Stimulated activated CD4-positive, alpha-beta T cell treated with anti-CD3 and anti-CD28 coated beads, Interleukin-2, amount 100 ng/mL, for 48 hours (primary cell): ENCODE measurements at regions not wholly inside any gene's neighbourhood (a gene's known extent, or its start where the extent isn't known, plus 50 kb on each side); places are given as distances from the start of the nearest gene placed in this dataset.
"Not testable (repeated sequence)": the region's sequence is repeated elsewhere in the genome, so short reads cannot be mapped to it uniquely, and the experiment has no call there.

Experiments
- DNase-seq, 2 donors: peaks; one replicate each; pipeline ENCODE4 v3.0.0-alpha.2; 2020

DNA sequence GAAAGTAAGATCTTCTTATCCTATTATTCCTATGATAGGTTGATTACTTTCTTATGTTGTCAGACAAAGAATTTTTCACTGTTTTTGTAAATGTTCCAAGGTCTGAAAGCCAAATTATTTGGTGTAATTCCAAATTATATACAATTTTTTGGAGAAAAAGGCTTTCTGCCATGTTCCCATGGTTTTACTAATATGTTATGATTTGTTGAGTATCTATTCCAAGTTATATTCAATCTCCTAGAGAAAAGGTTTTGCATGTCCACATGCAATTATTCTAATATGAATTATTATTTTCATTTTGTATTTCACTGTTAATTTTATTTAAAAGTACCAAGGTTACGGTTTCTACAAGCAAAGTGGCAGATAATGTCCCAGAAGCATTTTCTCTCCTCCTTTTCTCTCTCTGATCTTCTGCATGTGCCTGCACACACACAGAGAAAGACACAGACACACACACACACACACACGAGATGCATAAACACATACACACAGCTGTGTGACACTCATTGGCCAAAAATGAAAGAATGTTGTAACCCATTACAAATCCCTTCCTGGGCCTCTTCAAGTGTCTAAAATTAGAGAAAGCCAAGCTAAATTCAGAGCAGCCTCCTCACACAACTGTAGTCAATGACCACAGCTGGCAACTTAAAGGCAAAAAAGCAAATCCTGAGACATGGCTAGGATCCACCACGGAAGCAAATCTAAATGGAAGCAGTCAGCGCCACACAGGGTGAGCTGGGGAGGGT, 621.0 kb downstream of the EFNB2 start:
- DNase-seq: no peak

DNA sequence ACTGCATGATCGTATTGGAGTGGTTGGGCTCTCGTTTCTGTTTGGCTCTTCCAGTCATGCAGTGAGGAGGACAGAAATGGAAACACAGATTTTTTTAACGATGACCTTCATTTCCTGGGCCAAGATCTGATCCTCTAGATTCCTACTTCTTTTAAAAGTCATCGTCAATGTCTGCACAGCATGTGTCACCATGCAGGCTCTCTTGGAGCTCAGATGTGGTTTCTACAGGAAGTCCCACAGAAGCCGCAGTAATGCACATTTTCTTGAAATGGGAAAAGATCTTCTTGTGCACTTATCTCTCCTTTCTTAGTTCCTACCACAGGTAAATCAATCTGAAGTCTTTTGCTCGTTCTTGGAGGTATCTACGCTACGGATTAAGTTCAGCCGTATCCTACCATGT, 626.9 kb downstream of the EFNB2 start:
- no peak for DNase-seq

DNA sequence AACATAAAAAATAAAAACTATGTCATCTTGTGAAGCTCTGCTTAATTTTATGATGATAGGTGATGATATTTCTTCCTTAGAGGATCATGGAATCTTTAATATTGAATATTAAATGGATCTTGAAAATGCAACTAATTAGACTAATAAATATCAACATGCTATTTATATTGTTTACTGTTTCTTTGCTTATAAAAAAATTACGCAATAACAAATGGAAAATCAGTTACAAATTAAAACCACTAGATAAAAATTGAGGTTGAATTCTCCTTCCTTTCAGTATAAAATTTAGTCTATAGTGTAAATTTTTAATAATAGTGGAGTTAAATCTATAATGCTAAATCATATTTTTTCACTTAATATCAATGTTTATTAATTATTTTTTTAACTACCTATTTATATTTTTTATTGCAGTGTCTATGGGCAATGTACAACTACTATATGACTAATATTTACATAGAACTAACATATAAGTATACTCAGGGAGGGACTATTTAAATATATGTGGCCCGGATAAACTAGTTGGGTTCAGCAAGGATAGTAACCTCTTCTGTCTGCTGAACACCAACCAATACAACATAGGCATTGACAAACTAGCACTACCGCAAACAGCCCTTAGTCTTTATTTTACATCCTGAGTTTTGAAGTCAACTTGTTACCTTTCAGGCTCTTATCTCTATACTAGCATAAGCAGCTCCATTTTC, 628.0 kb downstream of the EFNB2 start:
- DNase-seq: no peak

DNA sequence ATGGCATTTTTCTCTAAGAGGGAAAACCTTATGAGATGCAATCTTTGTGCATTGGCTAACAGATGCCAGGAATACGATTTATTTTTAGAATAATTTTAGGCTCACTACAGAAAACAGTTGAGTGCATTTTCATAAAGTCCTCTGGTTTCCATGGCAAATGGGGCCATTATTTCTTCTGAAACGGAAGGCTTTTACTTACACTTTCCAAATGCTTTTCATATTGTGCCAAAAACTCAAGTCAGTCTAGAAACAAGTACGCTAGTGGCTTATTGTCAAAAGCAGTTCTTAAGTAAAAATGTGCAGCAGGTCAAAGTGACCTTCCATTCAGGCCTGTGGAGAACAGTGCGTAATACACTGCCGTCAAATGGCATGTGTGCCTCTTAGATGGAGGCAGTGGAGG, 628.7 kb downstream of the EFNB2 start:
- no peak for DNase-seq

DNA sequence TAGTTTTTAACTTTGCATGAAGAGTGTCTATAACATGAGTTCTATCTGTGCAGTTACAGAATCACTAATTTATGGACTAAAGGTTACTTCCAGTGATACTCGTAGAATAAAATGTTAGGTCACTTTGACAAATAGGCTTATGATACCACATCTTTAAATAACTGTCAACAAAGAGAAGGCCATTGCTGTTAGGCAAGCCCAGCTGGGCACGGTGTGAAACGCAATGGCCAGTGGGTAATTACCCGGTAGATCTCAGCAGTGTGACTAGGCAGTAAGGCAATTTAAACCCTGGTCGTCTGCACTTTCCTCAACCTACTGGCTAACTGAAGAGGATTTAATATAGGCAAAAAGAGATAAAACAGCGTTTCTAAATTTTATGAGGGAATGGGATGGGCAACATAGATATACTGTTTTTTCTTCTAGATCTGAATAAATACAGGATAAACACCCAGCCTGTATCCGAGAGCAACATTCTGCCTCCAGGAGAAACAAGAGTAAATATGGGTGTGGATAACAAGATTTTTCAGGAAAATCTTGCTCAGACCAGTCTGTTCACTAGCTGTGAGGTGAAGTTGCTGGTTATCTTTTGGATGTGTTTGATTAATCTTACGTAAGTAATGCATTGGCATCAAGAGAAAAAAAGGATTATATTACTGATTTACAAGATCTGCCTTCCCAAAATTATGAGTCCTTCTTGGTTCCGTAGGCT, 631.3 kb downstream of the EFNB2 start:
- DNase-seq: no peak

DNA sequence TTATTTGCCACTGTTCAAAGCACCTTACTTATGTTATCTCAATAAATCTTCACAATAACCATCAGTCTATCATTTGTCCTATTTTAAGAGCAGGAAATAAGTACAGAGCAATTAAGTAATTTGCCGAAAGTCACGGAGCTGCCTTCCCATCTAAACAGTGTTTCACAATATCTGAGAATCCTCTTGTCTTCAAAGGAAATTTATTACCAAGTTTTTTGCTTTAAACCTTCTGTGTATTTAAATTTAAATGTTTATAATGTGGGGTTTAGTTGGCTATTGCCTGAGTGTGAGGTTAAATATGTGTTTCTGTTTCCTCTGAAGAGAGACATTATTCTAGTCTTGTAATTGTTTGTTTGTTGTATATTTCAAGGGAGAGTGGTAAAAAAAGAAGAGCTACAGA, 633.1 kb downstream of the EFNB2 start:
- no peak for DNase-seq

DNA sequence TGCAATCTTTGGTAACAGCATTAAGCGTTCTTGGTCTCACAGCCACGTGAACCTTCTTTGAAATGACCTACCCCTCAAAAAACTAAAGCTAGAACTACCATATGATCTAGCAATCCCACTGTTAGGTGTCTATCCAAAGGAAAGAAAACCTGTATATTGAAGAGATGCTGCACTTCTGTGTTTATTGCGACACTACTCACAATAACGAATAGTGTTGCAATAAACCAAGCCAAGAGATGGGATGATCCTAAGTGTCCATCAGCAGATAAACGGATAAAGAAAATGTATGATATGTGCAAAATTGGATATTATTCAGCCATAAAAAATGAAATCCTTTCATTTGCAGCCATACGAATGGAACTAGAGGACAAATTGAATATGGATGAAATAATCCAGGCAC, 637.9 kb downstream of the EFNB2 start:
- no peak for DNase-seq

GRCh38 chr13:105894697-105895096, 640.8 kb downstream of the EFNB2 start:
- DNase-seq: no peak

DNA sequence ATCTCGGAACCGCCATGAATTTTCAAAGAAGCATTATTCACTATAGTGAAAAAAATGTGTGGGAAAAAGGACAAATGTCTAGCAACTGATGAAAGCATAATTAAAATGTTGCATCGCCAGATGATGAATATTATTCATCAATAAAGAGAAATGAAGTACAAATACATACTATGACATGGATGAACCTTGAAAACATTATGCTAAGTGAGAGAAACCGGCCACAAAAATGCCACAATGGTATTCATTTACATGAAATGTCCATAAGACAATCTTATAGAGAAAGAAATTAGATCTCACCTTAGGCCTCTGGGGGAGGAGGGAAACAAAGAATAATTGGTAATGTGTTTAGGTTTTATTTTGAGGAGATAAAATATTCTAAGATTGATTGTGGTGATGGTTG, 645.0 kb downstream of the EFNB2 start:
- DNase-seq: no peak

DNA sequence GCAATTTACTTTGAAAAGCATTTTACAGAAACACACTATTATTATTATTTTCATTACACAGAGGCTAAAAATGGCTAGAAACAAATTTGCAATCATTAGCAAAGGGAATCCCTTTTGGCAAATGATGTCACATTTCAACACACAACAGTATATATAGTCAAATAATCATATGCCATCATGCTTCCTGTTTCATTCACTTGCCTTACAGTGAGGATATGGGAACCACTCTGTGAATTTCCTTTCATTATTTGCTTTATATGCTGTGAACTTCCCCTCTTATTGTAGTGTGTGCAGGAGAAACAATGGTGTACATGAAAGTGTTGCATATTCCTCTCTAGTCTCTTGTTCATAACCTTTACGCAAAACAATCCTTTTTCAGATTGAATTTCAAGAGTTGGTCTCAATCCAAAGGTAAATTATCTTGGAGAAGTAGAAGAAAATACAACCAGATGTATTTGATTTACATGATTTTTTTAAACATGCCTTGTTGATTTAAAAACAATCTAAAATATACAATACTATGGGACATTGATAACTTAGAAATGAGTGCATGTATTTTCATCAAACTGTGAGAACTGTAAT, 657.3 kb downstream of the EFNB2 start:
- DNase-seq: no peak

- no peak for DNase-seq
These were observed 660.6 kb downstream of the EFNB2 start for GRCh38 chr13:105874814-105875213.

- no peak for DNase-seq
These were observed 663.7 kb downstream of the EFNB2 start for GRCh38 chr13:105871768-105872167.

- no peak for DNase-seq
These were observed 664.1 kb downstream of the EFNB2 start for GRCh38 chr13:105871326-105871725.

GRCh38 chr13:105863300-105863920, 672.1 kb downstream of the EFNB2 start:
- no peak for DNase-seq

DNA sequence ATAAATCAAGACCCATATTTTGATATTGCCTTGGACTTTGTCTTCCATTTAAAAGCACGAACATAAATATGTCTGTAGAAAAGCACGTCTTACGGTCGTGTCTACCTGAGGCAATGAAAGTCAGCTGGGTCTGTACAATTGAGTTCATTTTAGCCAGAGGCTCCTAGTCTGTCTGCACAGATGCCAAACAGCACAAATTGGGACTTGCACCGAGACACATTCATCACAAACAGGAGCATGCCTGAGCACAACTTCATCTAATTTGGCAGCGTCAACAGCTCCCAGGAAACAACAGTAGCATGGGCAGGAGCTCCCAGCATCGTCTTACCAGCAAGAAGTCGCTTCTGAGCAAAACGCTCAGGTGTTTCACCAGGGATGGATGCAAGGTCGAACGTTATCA, 687.0 kb downstream of the EFNB2 start:
- no peak for DNase-seq

DNA sequence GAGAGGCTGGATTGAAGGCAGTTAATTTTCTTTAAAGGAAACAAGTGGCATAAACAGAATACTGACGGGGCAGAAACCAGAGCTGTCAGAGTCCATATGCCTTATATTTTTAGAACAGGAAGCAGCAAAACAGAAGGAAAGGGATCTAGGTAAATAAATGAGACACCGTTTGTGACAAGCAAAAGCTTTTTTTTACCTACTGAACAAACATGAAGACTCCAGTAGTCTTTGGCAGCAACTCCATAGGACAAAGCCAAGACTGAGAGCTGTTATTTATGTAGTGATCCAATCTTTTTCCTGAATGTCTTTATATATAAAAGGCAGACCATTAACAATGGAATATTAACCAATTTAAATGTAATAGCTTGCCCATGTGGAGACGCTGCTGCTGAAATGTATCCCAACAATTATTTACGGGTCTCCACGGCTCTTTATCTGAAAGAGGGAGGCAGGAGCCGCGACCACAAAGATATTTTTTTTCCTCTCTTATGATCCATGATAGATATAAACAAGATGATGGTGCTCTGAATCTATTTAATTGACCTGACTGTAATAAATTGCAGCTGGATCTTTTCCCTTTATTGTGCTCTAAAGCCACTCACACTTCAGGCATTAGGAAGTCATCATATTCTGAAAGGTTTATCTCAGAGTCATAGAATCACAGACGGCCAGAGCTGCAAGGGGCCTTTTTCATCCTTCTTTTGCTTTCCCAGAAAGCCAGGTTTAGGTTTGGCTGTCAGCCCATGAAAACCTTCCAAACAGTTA, 687.8 kb downstream of the EFNB2 start:
- no peak for DNase-seq

DNA sequence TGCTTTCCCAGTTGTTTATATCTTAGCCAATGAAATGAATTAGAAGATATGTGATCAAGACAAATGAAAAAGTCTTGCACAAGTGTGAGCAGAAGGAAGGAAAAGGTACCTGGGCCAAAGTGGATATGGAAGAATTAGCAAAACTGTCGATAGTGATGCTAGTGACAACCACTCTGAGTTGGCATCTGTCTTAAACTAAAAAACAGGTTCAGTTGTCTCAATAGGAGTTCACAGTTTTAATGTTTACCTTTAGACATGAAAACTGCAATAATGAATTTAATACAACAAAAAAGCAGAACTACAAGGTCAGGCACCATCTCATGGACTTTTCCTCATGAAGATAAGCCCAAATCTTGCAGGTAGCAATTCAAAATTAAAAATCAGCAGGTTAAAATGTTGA, 688.5 kb downstream of the EFNB2 start:
- no peak for DNase-seq

- DNase-seq: no peak
These were observed 694.2 kb downstream of the EFNB2 start for GRCh38 chr13:105841286-105841685.

GRCh38 chr13:105838231-105838630, 697.2 kb downstream of the EFNB2 start:
- DNase-seq: no peak

DNA sequence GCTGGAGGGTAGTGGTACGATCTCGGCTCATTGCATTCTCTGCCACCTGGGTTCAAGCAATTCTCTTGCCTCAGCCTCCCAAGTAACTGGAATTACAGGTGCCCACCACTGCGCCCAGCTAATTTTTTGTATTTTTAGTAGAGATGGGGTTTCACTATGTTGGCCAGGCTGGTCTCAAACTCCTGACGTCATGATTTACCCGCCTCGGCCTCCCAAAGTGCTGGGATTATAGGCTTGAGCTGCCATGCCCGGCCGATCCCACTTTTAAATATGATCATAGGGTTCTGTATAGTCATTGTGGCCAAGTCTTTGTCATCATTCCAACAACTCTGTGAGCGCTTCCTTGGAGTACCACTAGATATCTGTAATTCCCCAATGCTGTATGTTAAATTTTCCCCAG, 698.2 kb downstream of the EFNB2 start:
- DNase-seq: not testable (repeated sequence)

DNA sequence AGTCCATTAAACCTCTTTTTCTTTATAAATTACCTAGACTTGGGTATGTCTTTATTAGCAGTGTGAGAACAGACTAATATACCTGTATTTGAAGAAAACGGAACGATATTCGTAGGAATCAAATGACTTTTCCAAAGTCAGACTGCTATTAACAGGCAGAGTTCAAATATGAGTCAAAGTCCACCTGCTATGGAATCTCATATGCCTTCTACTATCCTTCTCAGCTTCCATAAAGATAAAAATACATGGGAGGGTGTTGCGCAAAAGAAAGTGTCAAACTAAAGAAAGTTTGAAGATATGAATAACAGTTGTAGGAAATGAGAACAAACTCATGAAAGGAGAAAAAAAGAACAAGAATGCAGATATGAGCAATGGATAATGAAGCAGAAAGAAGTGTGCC, 704.6 kb downstream of the EFNB2 start:
- no peak for DNase-seq

DNA sequence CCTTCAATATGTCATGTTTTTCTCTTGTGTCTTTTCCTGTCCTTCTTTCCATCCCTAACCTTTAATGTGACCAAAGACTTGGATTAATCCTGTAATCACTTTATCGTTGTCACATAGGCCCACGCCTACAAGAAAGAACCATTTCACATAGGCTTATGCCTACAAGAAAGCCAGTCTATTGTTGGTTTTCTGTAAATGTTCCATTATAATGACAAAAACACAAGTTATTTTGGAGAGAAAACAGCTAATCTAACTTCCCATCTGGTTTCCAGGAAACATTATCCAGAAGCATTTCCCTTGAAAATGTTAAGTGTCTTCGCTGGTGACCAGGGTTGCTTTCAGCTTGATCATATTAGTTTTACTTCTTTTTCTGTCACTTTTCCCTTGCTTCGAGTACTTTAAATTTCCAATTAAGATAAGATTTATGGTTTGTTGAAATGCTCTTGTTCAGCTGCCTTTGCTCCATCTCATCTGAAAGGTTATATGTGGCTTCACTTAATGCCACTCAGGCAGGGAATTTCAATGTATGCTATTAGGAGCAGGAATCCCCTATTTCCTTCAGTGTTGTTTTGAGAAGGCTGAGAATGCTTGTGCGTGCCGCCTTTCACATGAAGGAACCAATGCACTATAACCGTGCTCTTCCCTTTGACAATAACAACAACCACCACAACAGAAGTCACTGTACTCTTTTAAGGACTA, 708.2 kb downstream of the EFNB2 start:
- DNase-seq: no peak
